Left ventricle myocardium superior (tissue), 1 donor: ENCODE measurements at regions not wholly inside any gene's neighbourhood (a gene's known extent, or its start where the extent isn't known, plus 50 kb on each side); places are given as distances from the start of the nearest gene placed in this dataset.
A peak's percentile ranks its signal among the peaks of the same experiment; 100 is the strongest.

Source experiments
- ATAC-seq: fragments of 200-7000 bp; cut with Tn5 transposase; one replicate; pipeline ENCODE4 v1.9.1; 2020; ENCODE audit warnings: mild to moderate bottlenecking, moderate library complexity
- DNase-seq: peaks from one replicate; pipeline ENCODE4 v3.0.0-alpha.2; 2020
- intact Hi-C: fragments of 100-400 bp; cut with micrococcal nuclease; formaldehyde crosslinking; loops from one replicate; pipeline ENCODE4 v1.11.0; 2022
- donor health status: DM: no; HTN: yes; CAD: no; lungs with severe emphysema.

- ATAC-seq (peak; percentile 40), DNase-seq (no peak)
- intact Hi-C loops = no loop called here
These were observed 269.5 kb upstream of the CITED2 start for GRCh38 chr6:139643986-139644385.

DNA sequence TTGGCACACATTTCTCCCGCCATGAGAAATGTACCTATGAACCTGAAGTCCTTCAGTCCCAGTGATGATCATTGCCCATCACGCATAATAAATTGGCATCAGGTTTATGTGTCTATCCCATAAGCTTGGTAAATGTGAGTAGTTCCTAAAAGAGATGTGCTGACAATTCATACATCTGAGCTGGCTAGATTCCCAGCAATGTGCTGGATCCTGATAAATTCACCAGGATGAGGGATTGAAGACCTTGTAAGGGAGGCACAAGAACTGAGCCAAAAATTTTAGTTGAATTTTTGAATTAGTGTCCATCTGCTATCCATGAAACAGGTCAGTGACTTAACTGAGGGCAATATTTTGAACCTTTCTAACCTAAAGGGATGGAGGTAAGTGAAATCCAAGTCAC is 267.9 kb upstream of the CITED2 start:
- intact Hi-C loops = no loop called here
- DNase-seq (no peak), ATAC-seq (no peak)

- intact Hi-C loops = no loop called here
- ATAC-seq (no peak), DNase-seq (no peak)
These were observed 266.9 kb upstream of the CITED2 start for GRCh38 chr6:139641376-139641775.

GRCh38 chr6:139640921-139641320 is 266.5 kb upstream of the CITED2 start:
- DNase-seq (no peak), ATAC-seq (no peak)
- intact Hi-C loops = no loop called here

DNA sequence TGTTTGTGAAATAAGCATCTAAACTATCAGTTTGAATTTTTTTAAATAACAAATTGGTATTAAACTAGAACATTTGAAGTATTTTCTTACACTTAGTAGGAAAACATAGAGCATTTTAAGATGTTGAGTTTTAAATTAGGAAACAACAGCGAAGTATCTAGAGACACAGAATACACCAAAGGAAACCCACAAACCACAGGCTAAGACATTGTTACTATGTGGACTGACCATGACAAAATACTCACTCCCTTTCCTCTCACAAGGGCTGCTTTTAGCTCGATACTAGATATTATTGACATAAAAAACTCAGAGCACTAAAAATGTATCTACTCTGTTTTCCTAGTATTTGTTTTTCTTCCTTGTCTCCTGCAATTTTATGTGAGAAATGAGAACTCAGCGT is 266.0 kb upstream of the CITED2 start:
- intact Hi-C loops = no loop called here
- DNase-seq = no peak
- no peak for ATAC-seq

- intact Hi-C loops = no loop called here
- ATAC-seq (no peak), DNase-seq (no peak)
These were observed 265.1 kb upstream of the CITED2 start for GRCh38 chr6:139639507-139639906.

GRCh38 chr6:139638179-139638941 is 263.9 kb upstream of the CITED2 start:
- intact Hi-C loops = no loop called here
- DNase-seq (no peak), ATAC-seq (no peak)

GRCh38 chr6:139637766-139638165 is 263.3 kb upstream of the CITED2 start:
- intact Hi-C loops = no loop called here
- DNase-seq = no peak
- ATAC-seq = no peak

- DNase-seq (no peak), ATAC-seq (no peak)
- intact Hi-C loops = no loop called here
These were observed 261.9 kb upstream of the CITED2 start for GRCh38 chr6:139636391-139636790.

DNA sequence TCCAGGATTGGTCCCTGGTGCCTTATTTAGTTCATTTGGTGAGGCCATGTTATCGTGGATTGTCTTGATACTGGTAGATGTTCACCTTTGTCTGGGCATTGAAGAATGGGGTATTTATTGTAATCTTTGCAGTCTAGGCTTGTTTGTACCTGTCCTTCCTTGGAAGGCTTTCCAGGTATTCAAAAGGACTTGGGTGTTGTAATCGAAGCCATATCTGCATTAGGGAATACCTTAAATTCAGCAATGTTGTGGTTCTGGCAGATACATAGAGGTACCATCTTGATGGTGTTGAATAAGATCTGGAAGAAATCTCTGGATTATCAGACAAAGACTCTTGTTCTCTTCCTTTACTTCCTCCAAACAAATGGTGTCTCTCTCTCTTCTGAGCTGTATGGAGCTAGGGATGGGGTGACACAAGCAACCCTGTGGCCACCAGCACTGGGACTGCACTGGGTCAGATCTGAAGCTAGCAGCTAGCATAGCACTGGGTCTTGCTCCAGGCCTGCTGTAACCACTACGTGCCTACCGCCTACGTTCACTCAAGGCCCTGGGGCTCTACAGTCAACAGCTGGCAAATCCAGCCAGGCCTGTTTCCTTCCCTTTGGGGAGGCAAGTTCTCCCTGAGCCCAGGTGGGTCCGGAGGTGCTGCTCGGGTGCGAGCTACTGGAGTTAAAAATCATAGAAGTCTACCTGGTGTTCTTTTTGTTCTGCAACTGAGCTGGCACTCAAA is 261.1 kb upstream of the CITED2 start:
- no peak for ATAC-seq
- DNase-seq = no peak
- intact Hi-C loops = no loop called here

- ATAC-seq (no peak), DNase-seq (no peak)
- intact Hi-C loops = no loop called here
These were observed 258.4 kb upstream of the CITED2 start for GRCh38 chr6:139632840-139633239.

GRCh38 chr6:139628270-139628669 is 253.8 kb upstream of the CITED2 start:
- intact Hi-C loops = no loop called here
- DNase-seq (no peak), ATAC-seq (no peak)

GRCh38 chr6:139627091-139627490 is 252.6 kb upstream of the CITED2 start:
- no peak for ATAC-seq

DNA sequence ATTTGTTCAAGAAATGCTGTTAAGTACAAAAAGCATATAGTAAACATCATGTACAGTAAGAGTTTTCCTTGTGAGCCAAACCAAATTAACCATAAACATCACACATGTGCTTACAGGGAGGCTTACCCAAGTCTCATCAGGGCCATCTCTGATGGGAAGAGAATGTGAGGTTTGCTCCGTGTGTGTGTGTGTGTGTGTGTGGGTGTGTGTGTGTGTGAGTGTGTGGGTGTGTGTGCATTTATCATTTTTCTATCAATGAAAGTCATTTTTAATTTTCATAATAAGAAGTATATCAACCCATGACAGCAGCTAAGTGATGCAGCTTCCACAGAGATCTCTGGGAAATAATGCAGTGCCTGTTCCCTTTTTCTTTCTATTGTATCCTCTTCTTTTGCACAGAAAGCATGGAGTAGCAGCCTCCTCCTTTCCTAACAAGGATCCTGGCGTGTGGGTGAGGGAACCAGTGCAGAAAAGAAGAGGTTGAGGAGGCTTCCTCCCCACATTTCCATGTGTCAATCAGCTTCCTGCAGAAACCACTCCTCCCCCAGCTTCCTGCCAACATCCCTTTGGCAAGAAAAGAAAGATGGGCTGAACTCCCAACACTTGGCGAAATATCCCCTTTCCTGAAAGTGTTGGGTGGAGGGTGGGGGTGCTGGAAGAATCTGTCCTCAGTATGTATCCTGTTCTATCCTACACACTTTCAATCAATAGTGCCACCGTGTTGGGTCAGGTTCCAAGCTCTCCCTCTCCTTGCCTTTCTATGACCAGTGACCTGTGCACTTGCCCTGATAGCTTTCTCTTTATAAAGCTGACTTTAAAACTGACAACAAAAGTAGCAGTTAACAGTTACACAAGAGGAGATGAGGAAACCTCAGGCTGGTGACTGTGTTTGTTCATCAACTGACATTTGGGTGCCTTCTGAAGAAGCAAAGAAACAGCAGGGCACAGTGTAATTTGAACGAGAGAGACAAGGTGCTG is 251.8 kb upstream of the CITED2 start:
- DNase-seq (no peak), ATAC-seq (peak; percentile 21)
- intact Hi-C loops = no loop called here

More at GRCh38 chr6:139627091-139627490, 252.6 kb upstream of the CITED2 start:
- intact Hi-C loops = no loop called here
- DNase-seq = no peak

DNA sequence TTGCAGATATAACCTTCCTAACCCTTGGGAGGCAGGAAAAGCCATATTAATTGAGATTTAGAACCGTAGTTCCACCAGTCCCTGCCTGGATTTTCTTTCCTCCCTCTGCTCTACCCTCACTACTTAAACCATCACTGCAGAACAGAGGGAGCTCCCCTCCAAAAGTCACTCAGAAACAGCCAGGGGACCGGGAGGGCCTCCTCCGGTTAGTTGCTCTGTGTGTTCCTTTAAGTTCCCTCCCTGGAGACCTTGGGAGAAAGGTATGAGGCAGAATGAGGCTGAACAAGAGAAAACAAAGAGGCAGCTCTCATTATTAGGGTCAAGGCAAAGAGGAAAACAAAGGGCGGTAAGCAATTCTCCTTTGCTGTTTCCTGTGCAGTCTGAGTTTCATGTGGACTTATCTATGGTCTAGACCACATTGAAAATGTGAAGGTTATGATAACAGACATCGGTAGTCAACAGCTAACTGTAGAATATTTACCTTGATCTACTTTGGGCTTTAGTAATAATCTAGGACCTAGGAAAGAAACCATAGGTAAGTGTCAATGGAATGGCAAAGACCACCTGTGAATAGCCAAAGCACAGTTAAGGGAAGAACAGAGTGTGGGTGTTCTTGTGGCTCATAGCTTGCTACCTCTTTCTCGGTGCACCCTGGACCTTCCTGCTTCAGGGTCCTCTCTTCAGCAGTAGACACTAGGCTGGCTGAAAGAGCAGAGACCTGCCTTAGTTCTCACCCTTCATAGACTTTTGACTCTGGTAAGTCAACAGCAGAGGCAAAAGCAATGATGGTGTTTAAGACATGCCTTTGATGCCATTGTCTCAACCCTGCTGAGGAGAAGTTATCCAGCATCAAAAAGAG is 250.9 kb upstream of the CITED2 start:
- no peak for ATAC-seq
- intact Hi-C loops = no loop called here
- no peak for DNase-seq

DNA sequence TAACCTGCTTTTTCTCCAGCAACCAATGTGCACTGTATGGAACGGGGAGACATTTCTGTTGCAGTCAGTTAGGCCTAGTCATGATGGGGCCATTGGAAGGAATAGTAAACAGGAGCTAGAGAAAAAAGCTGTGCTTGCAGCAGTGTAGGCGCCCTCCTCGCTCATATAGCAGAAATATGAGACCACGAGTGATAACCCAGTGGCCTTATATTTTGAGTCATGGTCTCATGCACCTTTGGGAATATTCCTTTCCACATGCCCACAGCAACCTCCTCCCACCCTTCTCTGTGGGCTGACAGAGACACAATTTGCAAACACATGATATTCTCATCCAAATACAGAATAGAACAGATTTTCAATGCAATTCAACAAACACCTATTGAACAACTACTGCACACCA is 248.9 kb upstream of the CITED2 start:
- intact Hi-C loops = no loop called here
- DNase-seq = no peak
- no peak for ATAC-seq

- intact Hi-C loops = no loop called here
- ATAC-seq (no peak), DNase-seq (no peak)
These were observed 239.0 kb upstream of the CITED2 start for GRCh38 chr6:139613496-139613895.

DNA sequence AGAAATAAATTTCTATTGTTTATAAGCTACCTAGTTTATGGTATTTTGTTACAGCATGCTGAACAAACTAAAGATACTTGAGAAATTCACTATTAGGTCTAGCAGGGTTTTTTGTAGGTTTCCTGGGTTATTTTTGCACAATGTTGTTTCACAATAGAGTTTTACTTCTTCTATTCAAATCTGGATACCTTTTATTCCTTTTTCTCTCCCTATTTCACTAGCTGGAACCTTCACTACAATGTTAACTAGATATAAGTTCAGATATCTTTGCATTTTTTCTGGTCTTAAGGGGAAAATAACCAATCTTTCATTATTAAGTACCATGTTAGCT is 237.7 kb upstream of the CITED2 start:
- no peak for ATAC-seq
- intact Hi-C loops = no loop called here

More for the DNA sequence above, 237.7 kb upstream of the CITED2 start:
- DNase-seq = no peak
